OCI-LY1 (cell line): ENCODE measurements at regions not wholly inside any gene's neighbourhood (a gene's known extent, or its start where the extent isn't known, plus 50 kb on each side); places are given as distances from the start of the nearest gene placed in this dataset.

Source experiments
- H2AFZ ChIP-seq: fragments of 200-600 bp; sonication (generic), shearing (Covaris generic); 2 replicates; pipeline ENCODE4 v1.6.0; 2014; ENCODE audit warnings: antibody characterized with exemption, mild to moderate bottlenecking, low read length
- H3F3A ChIP-seq: fragments of 200-600 bp; sonication (generic), shearing (Covaris generic); 2 replicates; pipeline ENCODE4 v1.6.0; 2014; ENCODE audit warnings: mild to moderate bottlenecking, antibody characterized with exemption, low read length, moderate library complexity; ENCODE audit not compliant: insufficient read depth
- H3K27ac ChIP-seq: fragments of 200-600 bp; sonication (generic); 2 replicates; pipeline ENCODE4 v1.5.1; 2014; ENCODE audit warnings: low read length, mixed run types, mild to moderate bottlenecking, low read depth; ENCODE audit not compliant: poor library complexity, severe bottlenecking
- H3K27me3 ChIP-seq: fragments of 200-600 bp; sonication (generic); 2 replicates; pipeline ENCODE4 v1.6.0; 2014; ENCODE audit warnings: antibody characterized with exemption, mild to moderate bottlenecking, low read length, moderate library complexity; ENCODE audit not compliant: insufficient read depth
- H3K36me3 ChIP-seq: fragments of 200-600 bp; sonication (generic); 2 replicates; pipeline ENCODE4 v1.6.1; 2014; ENCODE audit warnings: mild to moderate bottlenecking, antibody characterized with exemption, low read length, moderate library complexity, mixed read lengths; ENCODE audit not compliant: insufficient read depth
- H3K4me1 ChIP-seq: fragments of 200-600 bp; sonication (generic); 2 replicates; pipeline ENCODE4 v1.5.1; 2014; ENCODE audit warnings: mild to moderate bottlenecking, low read length, moderate library complexity; ENCODE audit not compliant: insufficient read depth, severe bottlenecking
- H3K4me2 ChIP-seq: fragments of 200-600 bp; sonication (generic), shearing (Covaris generic); 2 replicates; pipeline ENCODE4 v1.6.1; 2014; ENCODE audit warnings: low read length
- H3K4me3 ChIP-seq: fragments of 200-600 bp; sonication (generic); 2 replicates; pipeline ENCODE4 v1.5.1; 2014; ENCODE audit warnings: low read length, low read depth, mild to moderate bottlenecking, mixed read lengths; ENCODE audit not compliant: poor library complexity, severe bottlenecking
- H3K79me2 ChIP-seq: fragments of 200-600 bp; shearing (Covaris generic); 2 replicates; pipeline ENCODE4 v1.6.1; 2016; ENCODE audit warnings: mixed run types, low read length, mixed read lengths; ENCODE audit not compliant: insufficient read depth
- H3K9ac ChIP-seq: fragments of 200-600 bp; sonication (generic), shearing (Covaris generic); 2 replicates; pipeline ENCODE4 v1.6.1; 2014; ENCODE audit warnings: mild to moderate bottlenecking, low read length, mixed read lengths
- H3K9me2 ChIP-seq: fragments of 200-600 bp; sonication (generic), shearing (Covaris generic); 2 replicates; pipeline ENCODE4 v1.6.1; 2014; ENCODE audit warnings: low read depth, mild to moderate bottlenecking, low read length, mixed read lengths
- H3K9me3 ChIP-seq: fragments of 200-600 bp; shearing (Covaris generic); 2 replicates; pipeline ENCODE4 v1.6.1; 2014; ENCODE audit warnings: low read length, mixed read lengths
- H4K20me1 ChIP-seq: fragments of 200-600 bp; sonication (generic), shearing (Covaris generic); 2 replicates; pipeline ENCODE4 v1.6.0; 2016; ENCODE audit warnings: mild to moderate bottlenecking, low read length; ENCODE audit not compliant: insufficient read depth
- CTCF ChIP-seq: fragments of 200-600 bp; sonication (generic), shearing (Covaris generic); IDR thresholded peaks from 2 replicates; pipeline ENCODE4 v1.5.1; 2017; ENCODE audit warnings: mild to moderate bottlenecking, antibody characterized with exemption, low read length, moderate library complexity, mixed read lengths
- EZH2 ChIP-seq: fragments of 200-600 bp; sonication (generic), shearing (Covaris generic); IDR thresholded peaks from 2 replicates; pipeline ENCODE4 v1.8.0; 2017; ENCODE audit warnings: borderline replicate concordance, mixed run types, mild to moderate bottlenecking, antibody characterized with exemption, low read length, moderate library complexity, mixed read lengths

GRCh38 chr14:38727731-38728130 is 375.3 kb downstream of the SEC23A start:
- H3K4me1 ChIP-seq = no peaks in the 10 kb centered on the region
- no peak overlapping the region for H3K9ac ChIP-seq
- H3K9me2 ChIP-seq = no peaks in the 10 kb centered on the region
- H3F3A ChIP-seq = no peaks in the 10 kb centered on the region
- H3K27ac ChIP-seq = no peak overlapping the region
- no peaks in the 10 kb centered on the region for H4K20me1 ChIP-seq
- H3K27me3 ChIP-seq = no peaks in the 10 kb centered on the region
- no peaks in the 10 kb centered on the region for H3K9me3 ChIP-seq
- no peaks in the 10 kb centered on the region for H3K79me2 ChIP-seq
- H3K4me3 ChIP-seq = no peak overlapping the region
- H2AFZ ChIP-seq = no peak overlapping the region
- no peak overlapping the region for H3K4me2 ChIP-seq
- no peaks in the 10 kb centered on the region for H3K36me3 ChIP-seq
- TF ChIP-seq EZH2 = no peak
- no peak for TF ChIP-seq CTCF

DNA sequence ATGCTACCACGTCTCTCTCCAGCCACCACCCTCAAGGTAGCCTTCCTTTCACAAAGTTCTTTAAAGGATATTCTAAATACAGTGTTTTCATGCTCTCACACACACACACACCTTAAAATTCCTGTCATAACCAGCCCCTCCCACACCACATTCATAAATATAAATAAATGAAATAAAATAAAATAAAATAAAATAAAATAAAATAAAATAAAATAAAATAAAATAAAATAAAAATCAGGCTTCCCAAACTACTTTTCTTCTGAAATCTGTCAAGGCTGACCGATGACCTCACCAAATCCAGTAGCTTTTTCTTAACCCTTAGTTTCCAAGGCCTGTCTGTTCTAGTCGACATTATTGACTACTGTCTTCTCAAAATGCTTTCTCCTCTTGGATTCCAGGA is 378.4 kb downstream of the SEC23A start:
- H4K20me1 ChIP-seq = no peaks in the 10 kb centered on the region
- H2AFZ ChIP-seq = no peak overlapping the region

GRCh38 chr14:38723959-38724358 is 379.1 kb downstream of the SEC23A start:
- Histone ChIP-seq H3K4me1 (no peaks in the 10 kb centered on the region), H3F3A (no peaks in the 10 kb centered on the region), H3K79me2 (no peaks in the 10 kb centered on the region), H3K27ac (no peak overlapping the region), H3K27me3 (no peaks in the 10 kb centered on the region), H2AFZ (no peak overlapping the region), H3K9ac (no peak overlapping the region), H3K4me3 (no peak overlapping the region), H3K9me2 (no peaks in the 10 kb centered on the region), H3K4me2 (no peak overlapping the region), H3K9me3 (no peaks in the 10 kb centered on the region), H4K20me1 (no peaks in the 10 kb centered on the region), H3K36me3 (no peaks in the 10 kb centered on the region)
- TF ChIP-seq EZH2 (no peak), CTCF (no peak)

More for the DNA sequence above, 378.4 kb downstream of the SEC23A start:
- Histone ChIP-seq H3K79me2 (no peaks in the 10 kb centered on the region), H3K9me2 (no peaks in the 10 kb centered on the region), H3K4me3 (no peak overlapping the region), H3K4me2 (no peak overlapping the region), H3K27me3 (no peaks in the 10 kb centered on the region), H3K36me3 (no peaks in the 10 kb centered on the region), H3K9ac (no peak overlapping the region), H3F3A (no peaks in the 10 kb centered on the region), H3K4me1 (no peaks in the 10 kb centered on the region), H3K27ac (no peak overlapping the region), H3K9me3 (no peaks in the 10 kb centered on the region)
- TF ChIP-seq CTCF = no peak
- TF ChIP-seq EZH2 = no peak
